H1 (cell line): ENCODE measurements at regions not wholly inside any gene's neighbourhood (a gene's known extent, or its start where the extent isn't known, plus 50 kb on each side); places are given as distances from the start of the nearest gene placed in this dataset.

Experiments used
- CTCF ChIA-PET: fragments of 300-600 bp; sonication (Branson Sonifier 250); formaldehyde crosslinking; loops from one replicate; lab custom pipeline; 2021; ENCODE audit not compliant: partially characterized antibody; lab: Charles Lee
- POLR2A ChIA-PET: fragments of 300-600 bp; sonication (Branson Sonifier 250); formaldehyde crosslinking; loops from one replicate; lab custom pipeline; 2021; ENCODE audit warnings: inconsistent platforms; ENCODE audit not compliant: partially characterized antibody; lab: Charles Lee
- DNase-seq, 2 experiments: peaks; one replicate each; pipeline versions ENCODE4 v3.0.0 to v3.0.0-alpha.2; 2010 to 2022; ENCODE audit warnings: low spot score in 2 of 2, low read depth in 1 of 2, mixed read lengths in 1 of 2
- FAIRE-seq: peaks from 2 replicates; lab custom pipeline; 2011; peaks lifted over from hg19 to GRCh38; lab: Jason Lieb, UNC
- H2AFZ ChIP-seq: 2 replicates; pipeline ENCODE4 v1.8.1; 2012; ENCODE audit warnings: low read length, inconsistent platforms
- H2AK5ac ChIP-seq: 2 replicates; pipeline ENCODE4 v1.6.1; 2013; ENCODE audit warnings: low read depth, low read length
- H2BK120ac ChIP-seq: replicated peaks from 2 replicates; pipeline ENCODE3; 2013; ENCODE audit warnings: low read depth, low read length, inconsistent platforms
- H2BK12ac ChIP-seq: 2 replicates; pipeline ENCODE4 v1.6.1; 2013; ENCODE audit warnings: low read depth, low read length
- H2BK15ac ChIP-seq: 2 replicates; pipeline ENCODE4 v1.6.1; 2013; ENCODE audit warnings: low read length
- H2BK20ac ChIP-seq: 2 replicates; pipeline ENCODE4 v1.6.1; 2013; ENCODE audit warnings: low read length
- H2BK5ac ChIP-seq: 2 replicates; pipeline ENCODE4 v1.6.1; 2013; ENCODE audit warnings: low read depth, low read length
- H3K14ac ChIP-seq: 2 replicates; pipeline ENCODE4 v1.6.1; 2013; ENCODE audit warnings: inconsistent platforms; ENCODE audit not compliant: insufficient read length
- H3K18ac ChIP-seq: 2 replicates; pipeline ENCODE4 v1.6.1; 2013; ENCODE audit warnings: low read length; ENCODE audit errors: extremely low read depth
- H3K23ac ChIP-seq: 2 replicates; pipeline ENCODE4 v1.6.1; 2013; ENCODE audit warnings: inconsistent platforms; ENCODE audit not compliant: insufficient read length
- H3K23me2 ChIP-seq: 2 replicates; pipeline ENCODE4 v1.6.1; 2013; ENCODE audit warnings: low read depth, low read length
- H3K27ac ChIP-seq: 2 replicates; pipeline ENCODE4 v1.6.1; 2011; ENCODE audit warnings: low read depth, low read length, inconsistent platforms
- H3K27me3 ChIP-seq, 4 experiments: replicated peaks in 1 of 4; 1 replicate in 1 of 4; 2 replicates in 3 of 4; pipeline versions ENCODE4 v1.6.1 to v1.8.1; 2011 to 2013; ENCODE audit warnings: low read length in 3 of 4, mild to moderate bottlenecking in 3 of 4, inconsistent platforms in 2 of 4, mixed read lengths in 2 of 4, moderate library complexity in 1 of 4; ENCODE audit not compliant: control insufficient read depth in 3 of 4, insufficient read depth in 3 of 4; ENCODE audit errors: extremely low read depth in 1 of 4
- H3K36me3 ChIP-seq, 4 experiments: 2 replicates each; pipeline versions ENCODE4 v1.6.1 to v1.8.1; 2011 to 2013; ENCODE audit warnings: mild to moderate bottlenecking in 4 of 4, low read length in 3 of 4, moderate library complexity in 2 of 4, control low read depth in 1 of 4, inconsistent platforms in 1 of 4; ENCODE audit not compliant: insufficient read depth in 4 of 4, control insufficient read depth in 2 of 4
- H3K4ac ChIP-seq: replicated peaks from 2 replicates; pipeline ENCODE3; 2013; ENCODE audit warnings: low read length, low read depth, mixed read lengths, inconsistent platforms; ENCODE audit not compliant: insufficient read length
- H3K4me1 ChIP-seq, 4 experiments: replicated peaks in 1 of 4; 1 replicate in 1 of 4; 2 replicates in 3 of 4; pipeline versions ENCODE4 v1.6.1 to v1.8.1; 2011 to 2013; ENCODE audit warnings: low read length in 3 of 4, inconsistent platforms in 2 of 4, mixed read lengths in 1 of 4; ENCODE audit not compliant: insufficient read depth in 4 of 4, control insufficient read depth in 3 of 4
- H3K4me2 ChIP-seq, 2 experiments: 2 replicates each; pipeline versions ENCODE4 v1.6.1 to v1.8.1; 2011 to 2013; ENCODE audit warnings: low read depth in 2 of 2, low read length in 2 of 2, control low read depth in 1 of 2, inconsistent platforms in 1 of 2, mild to moderate bottlenecking in 1 of 2; ENCODE audit not compliant: insufficient read depth in 1 of 2
- H3K4me3 ChIP-seq, 4 experiments: fragments of 200-600, 300-600 bp in 1 of 4; sonication (generic), shearing (Covaris generic), sonication (Bioruptor Twin) in 1 of 4; 2 replicates each; pipeline versions ENCODE4 v1.5.1 to v1.8.1; 2011 to 2016; ENCODE audit warnings: low read length in 4 of 4, low read depth in 3 of 4, control low read depth in 2 of 4, inconsistent platforms in 2 of 4, mild to moderate bottlenecking in 2 of 4, mixed read lengths in 1 of 4, moderate library complexity in 1 of 4; ENCODE audit not compliant: insufficient read depth in 2 of 4; ENCODE audit errors: extremely low read depth in 1 of 4
- H3K56ac ChIP-seq: replicated peaks from 2 replicates; pipeline ENCODE3; 2013; ENCODE audit warnings: low read depth, mild to moderate bottlenecking, mixed read lengths, low read length, inconsistent platforms; ENCODE audit not compliant: insufficient read length
- H3K79me1 ChIP-seq: 2 replicates; pipeline ENCODE4 v1.6.1; 2013; ENCODE audit warnings: low read depth, low read length, control low read depth
- H3K79me2 ChIP-seq, 2 experiments: 2 replicates each; pipeline versions ENCODE4 v1.6.1 to v1.8.1; 2012 to 2013; ENCODE audit warnings: low read length in 2 of 2, mild to moderate bottlenecking in 2 of 2, inconsistent platforms in 1 of 2; ENCODE audit not compliant: insufficient read depth in 2 of 2, control insufficient read depth in 1 of 2
- H3K9ac ChIP-seq, 4 experiments: replicated peaks in 1 of 4; 1 replicate in 1 of 4; 2 replicates in 3 of 4; pipeline versions ENCODE4 v1.6.1 to v1.8.1; 2011 to 2013; ENCODE audit warnings: low read depth in 3 of 4, low read length in 3 of 4, control low read depth in 2 of 4, mild to moderate bottlenecking in 2 of 4, moderate library complexity in 2 of 4, inconsistent platforms in 1 of 4; ENCODE audit errors: extremely low read depth in 1 of 4
- H3K9me3 ChIP-seq, 2 experiments: 2 replicates each; pipeline versions ENCODE4 v1.6.1 to v1.8.1; 2012 to 2013; ENCODE audit warnings: mild to moderate bottlenecking in 2 of 2, moderate library complexity in 2 of 2, control low read depth in 1 of 2, inconsistent platforms in 1 of 2, low read depth in 1 of 2, low read length in 1 of 2, mixed read lengths in 1 of 2; ENCODE audit not compliant: insufficient read depth in 2 of 2
- H4K20me1 ChIP-seq, 2 experiments: replicated peaks in 1 of 2; 2 replicates each; pipeline versions ENCODE3 to v1.8.1; 2011 to 2013; ENCODE audit warnings: inconsistent platforms in 2 of 2, low read length in 2 of 2, mild to moderate bottlenecking in 1 of 2; ENCODE audit not compliant: insufficient read depth in 2 of 2, control insufficient read depth in 1 of 2
- H4K5ac ChIP-seq: 2 replicates; pipeline ENCODE4 v1.6.1; 2013; ENCODE audit warnings: low read length, low read depth, mixed read lengths, inconsistent platforms; ENCODE audit not compliant: insufficient read length
- H4K8ac ChIP-seq: 2 replicates; pipeline ENCODE4 v1.8.0; 2013; ENCODE audit warnings: mild to moderate bottlenecking, moderate library complexity, low read length, inconsistent platforms; ENCODE audit not compliant: insufficient read depth; ENCODE audit errors: extremely low read depth
- H4K91ac ChIP-seq: replicated peaks from 2 replicates; pipeline ENCODE3; 2013; ENCODE audit warnings: low read length, mixed read lengths, inconsistent platforms; ENCODE audit not compliant: insufficient read length
- JUND ChIP-seq: IDR thresholded peaks from 2 replicates; pipeline ENCODE4 v1.6.1; 2011; ENCODE audit warnings: mild to moderate bottlenecking, improper control_type of control experiment, low read length
- KDM4A ChIP-seq: IDR thresholded peaks from one replicate; pipeline ENCODE4 v1.7.1; 2012; ENCODE audit warnings: low read depth, mild to moderate bottlenecking, moderate library complexity, low read length, inconsistent platforms; ENCODE audit not compliant: severe bottlenecking

GRCh38 chr17:51572115-51572514 lies 311.8 kb downstream of the UTP18 start:
- Histone ChIP-seq H3K27me3 (no peaks in the 10 kb centered on the region), H3K4ac (no peak overlapping the region), H2AFZ (no peak overlapping the region), H3K4me2 (no peak overlapping the region), H2AK5ac (no peak overlapping the region), H2BK5ac (no peak overlapping the region), H3K27ac (no peak overlapping the region), H3K56ac (no peak overlapping the region), H4K8ac (no peak overlapping the region), H3K79me1 (no peaks in the 10 kb centered on the region), H4K20me1 (no peaks in the 10 kb centered on the region), H2BK15ac (no peak overlapping the region), H3K79me2 (no peaks in the 10 kb centered on the region), H4K91ac (no peak overlapping the region), H2BK120ac (no peak overlapping the region), H4K5ac (no peak overlapping the region), H3K4me3 (no peak overlapping the region), H3K23ac (no peak overlapping the region), H3K23me2 (no peaks in the 10 kb centered on the region), H2BK20ac (no peak overlapping the region), H3K14ac (no peak overlapping the region), H3K9me3 (no peaks in the 10 kb centered on the region; a peak in 1 of 4 replicates), H3K36me3 (no peaks in the 10 kb centered on the region), H3K9ac (no peak overlapping the region), H3K4me1 (no peaks in the 10 kb centered on the region), H2BK12ac (no peak overlapping the region), H3K18ac (no peak overlapping the region)
- no peak for DNase-seq
- ChIA-PET POLR2A (no interaction called here), CTCF (no interaction called here)
- FAIRE-seq = no peak
- TF ChIP-seq JUND (no peak), KDM4A (no peak)
